H1 (cell line): ENCODE measurements at regions not wholly inside any gene's neighbourhood (a gene's known extent, or its start where the extent isn't known, plus 50 kb on each side); places are given as distances from the start of the nearest gene placed in this dataset.

ENCODE experiments used
- RNF2 ChIP-seq: fragments of 200-900, 300-1000 bp; sonication (generic); IDR thresholded peaks from 2 replicates; pipeline ENCODE4 v1.7.1; 2016; ENCODE audit warnings: borderline replicate concordance, low read depth, mild to moderate bottlenecking, antibody characterized with exemption, low read length; ENCODE audit not compliant: poor library complexity, severe bottlenecking; ENCODE audit errors: missing control alignments

GRCh38 chr2:76692908-76693307, 829.3 kb downstream of the LRRTM4 start (continued):
- TF ChIP-seq RNF2: no peak
